NCI-H446 treated with DMSO at 0.1 percent for 48 hours (cell line): ENCODE measurements at regions not wholly inside any gene's neighbourhood (a gene's known extent, or its start where the extent isn't known, plus 50 kb on each side); places are given as distances from the start of the nearest gene placed in this dataset.
A peak's percentile ranks its signal among the peaks of the same experiment; 100 is the strongest.
"Not testable (repeated sequence)": the region's sequence is repeated elsewhere in the genome, so short reads cannot be mapped to it uniquely, and the experiment has no call there.

Experiments used
- DNase-seq: peaks from one replicate; lab custom pipeline; 2025; lab: John Stamatoyannopoulos, UW

- DNase-seq: no peak
Observed at GRCh38 chr2:144011553-144011952, 508.4 kb downstream of the ZEB2 start.

- DNase-seq: no peak
Observed at GRCh38 chr2:144011098-144011497, 508.8 kb downstream of the ZEB2 start.

- no peak for DNase-seq
Observed at GRCh38 chr2:144010096-144010836, 509.7 kb downstream of the ZEB2 start.

- DNase-seq: no peak
Observed at GRCh38 chr2:144006139-144006538, 513.8 kb downstream of the ZEB2 start.

- no peak for DNase-seq
Observed at GRCh38 chr2:144004742-144005141, 515.2 kb downstream of the ZEB2 start.

- no peak for DNase-seq
Observed at GRCh38 chr2:144003460-144004075, 516.4 kb downstream of the ZEB2 start.

GRCh38 chr2:143996974-143997373 is 522.9 kb downstream of the ZEB2 start:
- no peak for DNase-seq

- no peak for DNase-seq
Observed at GRCh38 chr2:143994961-143995360, 525.0 kb downstream of the ZEB2 start.

GRCh38 chr2:143991596-143991995 is 528.3 kb downstream of the ZEB2 start:
- not testable (repeated sequence) for DNase-seq

- no peak for DNase-seq
Observed at GRCh38 chr2:143988082-143988481, 531.8 kb downstream of the ZEB2 start.

GRCh38 chr2:143981428-143981827 is 538.5 kb downstream of the ZEB2 start:
- DNase-seq: no peak

GRCh38 chr2:143977356-143977755 is 542.6 kb downstream of the ZEB2 start:
- no peak for DNase-seq

- no peak for DNase-seq
Observed at GRCh38 chr2:143975216-143975615, 544.7 kb downstream of the ZEB2 start.

GRCh38 chr2:143974262-143974661 is 545.7 kb downstream of the ZEB2 start:
- no peak for DNase-seq

GRCh38 chr2:143968860-143969259 is 551.1 kb downstream of the ZEB2 start:
- DNase-seq: no peak

GRCh38 chr2:143968360-143968759 is 551.6 kb downstream of the ZEB2 start:
- DNase-seq: no peak

GRCh38 chr2:143965493-143966164 is 554.3 kb downstream of the ZEB2 start:
- DNase-seq: no peak

GRCh38 chr2:143964891-143965290 is 555.0 kb downstream of the ZEB2 start:
- no peak for DNase-seq

- DNase-seq: no peak
Observed at GRCh38 chr2:143960177-143960576, 559.7 kb downstream of the ZEB2 start.

GRCh38 chr2:143957321-143957720 is 562.6 kb downstream of the ZEB2 start:
- peak; percentile 76 for DNase-seq

GRCh38 chr2:143955401-143956065 is 564.4 kb downstream of the ZEB2 start:
- DNase-seq: peak; percentile 66

- DNase-seq: no peak
Observed at GRCh38 chr2:143954844-143955243, 565.1 kb downstream of the ZEB2 start.

- peak; percentile 25 for DNase-seq
Observed at GRCh38 chr2:143954186-143954585, 565.7 kb downstream of the ZEB2 start.
